ENCODE measurements at regions not wholly inside any gene's neighbourhood (a gene's known extent, or its start where the extent isn't known, plus 50 kb on each side); places are given as distances from the start of the nearest gene placed in this dataset.

DNA sequence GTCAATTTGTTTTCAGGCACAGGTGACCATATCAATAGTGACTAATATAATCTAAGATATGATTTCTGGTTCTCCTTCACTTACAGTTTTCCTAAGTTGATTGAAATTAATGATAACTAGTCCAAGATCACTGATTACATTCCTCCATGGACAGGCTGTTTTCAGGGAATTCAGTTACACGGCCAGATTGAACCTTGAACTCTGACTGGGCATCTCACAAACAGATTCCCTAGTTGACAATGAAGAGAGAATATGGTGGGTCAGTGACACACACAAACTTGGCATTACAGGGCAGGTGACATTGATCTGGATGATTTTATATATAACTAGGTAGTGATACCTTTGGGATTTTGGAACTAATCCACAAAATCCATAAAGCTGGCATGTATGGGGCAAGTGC is 110.2 kb upstream of the EGR2 start:
- DNase-seq (ENCODE audit: low read depth): no peak

DNA sequence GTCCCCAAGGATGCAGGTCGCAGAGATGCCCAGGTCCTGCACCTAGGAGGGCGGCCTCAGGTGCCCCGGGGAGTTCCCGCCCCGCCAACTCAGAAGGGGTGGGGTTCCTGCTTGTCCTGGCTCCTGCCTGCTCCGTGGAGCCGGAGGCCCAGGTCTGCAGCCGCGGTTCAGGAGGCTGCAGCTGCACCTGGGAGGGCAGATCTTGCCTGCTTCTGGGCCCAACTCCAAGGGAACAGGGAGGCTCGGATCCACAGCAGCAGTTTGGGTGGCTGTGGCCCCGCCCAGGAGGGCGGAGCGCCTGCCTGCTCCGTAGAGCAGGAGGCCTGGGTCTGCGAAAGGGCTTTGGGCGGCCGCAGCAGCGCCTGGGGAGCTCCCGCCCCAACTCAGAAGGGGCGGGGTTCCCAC is 108.2 kb upstream of the EGR2 start:
- no peak for DNase-seq (ENCODE audit: low read depth)

DNA sequence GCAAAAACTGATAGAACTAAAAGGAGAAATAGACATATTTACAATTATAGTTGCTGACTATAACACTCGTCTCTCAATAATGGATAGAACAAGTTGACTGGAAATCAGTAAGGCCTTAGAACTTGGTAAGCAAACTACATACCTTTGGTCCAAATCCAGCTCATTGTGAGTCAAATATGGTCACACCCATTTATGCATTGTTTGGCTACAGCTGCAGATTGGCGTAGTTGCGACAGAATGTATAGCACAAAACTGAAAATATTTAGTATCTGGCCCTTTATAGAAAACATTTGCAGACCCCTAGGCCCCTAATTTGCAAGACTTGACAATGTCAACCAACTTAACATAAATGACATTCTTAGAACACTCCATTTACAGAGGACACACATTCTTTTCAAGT is 103.6 kb upstream of the EGR2 start:
- DNase-seq (ENCODE audit: low read depth): no peak

DNA sequence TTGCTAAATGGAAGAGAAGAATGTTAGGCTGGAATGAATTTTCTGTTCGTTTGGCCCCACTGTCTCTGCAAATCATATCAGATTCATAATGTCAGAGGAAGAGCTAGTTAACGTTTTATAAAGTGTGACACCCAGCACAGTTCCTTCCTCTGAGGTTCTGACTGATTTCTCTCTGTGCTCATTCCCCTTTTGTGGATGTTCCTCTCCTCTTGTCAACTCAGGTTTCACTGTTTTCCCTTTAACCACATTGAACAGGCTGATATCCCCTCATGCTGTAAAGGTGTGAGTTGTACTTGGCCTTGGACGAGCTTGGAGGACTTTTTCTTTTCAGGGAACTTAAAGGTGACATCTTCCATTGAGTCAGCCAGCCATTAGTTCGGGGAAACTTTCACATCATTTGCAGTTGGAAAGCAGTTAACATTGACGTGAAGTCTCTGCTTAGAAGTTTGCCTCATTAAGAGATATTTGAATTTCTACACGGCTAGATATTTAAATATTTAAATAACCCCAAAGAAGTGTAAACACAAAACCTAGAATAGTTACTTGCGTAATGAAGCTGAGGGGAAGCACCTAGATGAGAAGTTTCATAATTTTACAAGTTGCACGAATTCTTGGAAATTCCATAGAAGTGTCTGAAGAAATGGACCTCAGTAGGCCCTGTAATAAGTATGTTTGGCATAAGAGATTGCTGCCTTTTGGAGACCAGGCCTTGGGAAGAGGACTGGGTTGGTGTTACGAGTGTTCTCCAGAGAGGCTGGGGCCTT is 101.5 kb upstream of the EGR2 start:
- DNase-seq (ENCODE audit: low read depth): no peak

DNA sequence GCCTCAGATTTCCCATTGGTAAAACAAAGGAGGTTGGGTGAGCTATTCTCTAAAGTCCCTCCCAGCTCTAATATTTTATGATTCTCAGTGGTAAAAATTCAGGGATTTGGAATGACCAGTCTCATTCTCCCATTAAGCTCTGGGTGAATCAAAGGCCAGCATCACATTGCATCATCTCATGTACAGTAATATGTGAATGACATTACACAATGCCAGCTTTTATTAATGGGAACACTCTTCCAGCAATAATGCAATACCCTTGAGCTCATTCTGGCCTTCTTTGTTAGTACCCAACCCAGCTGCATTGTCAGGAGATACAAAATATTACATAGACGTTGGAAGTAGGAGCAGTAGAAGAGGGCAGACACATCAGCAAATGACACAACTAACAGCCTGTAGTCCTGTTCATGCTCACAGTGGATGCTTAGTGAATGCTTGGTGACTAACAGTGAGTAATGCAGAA is 100.0 kb upstream of the EGR2 start:
- no peak for DNase-seq (ENCODE audit: low read depth)

DNA sequence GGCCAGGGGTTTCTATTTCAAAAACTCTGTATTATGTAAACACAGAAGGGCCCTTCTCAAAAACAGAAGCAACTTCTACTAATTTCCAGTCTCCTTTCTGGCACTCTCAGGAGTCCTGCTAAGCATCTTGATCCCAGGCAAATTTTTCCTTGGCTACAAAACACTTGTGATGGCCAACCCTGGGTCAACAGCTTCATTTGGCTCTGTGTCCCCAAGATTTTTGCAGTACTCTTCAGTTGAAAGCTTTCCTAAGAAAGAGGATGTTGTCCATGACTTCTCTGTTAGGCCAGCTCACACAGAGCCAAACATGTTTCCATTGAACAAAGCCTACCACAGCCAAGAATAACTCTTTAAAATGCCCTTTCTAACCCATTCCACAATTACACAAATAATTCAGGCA is 99.0 kb upstream of the EGR2 start:
- no peak for DNase-seq (ENCODE audit: low read depth)

DNA sequence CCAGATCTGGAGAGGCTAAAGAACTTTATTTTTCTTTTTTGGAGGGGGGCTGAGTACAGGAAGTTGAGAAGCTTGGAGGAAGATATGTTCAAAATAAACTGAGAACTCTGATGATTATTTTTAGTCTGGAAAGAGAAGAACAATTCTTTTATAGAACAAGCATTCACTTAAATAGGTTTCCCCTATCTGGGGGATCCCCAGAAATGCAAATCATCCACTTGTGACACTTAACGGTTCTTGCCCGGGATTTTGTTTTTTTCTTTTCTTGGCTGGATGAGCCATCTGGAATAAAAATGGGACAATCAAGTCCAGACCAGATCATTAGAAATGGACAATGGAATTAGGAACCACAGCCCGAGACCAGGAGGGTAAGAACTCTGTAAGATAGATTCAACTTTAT is 95.9 kb upstream of the EGR2 start:
- no peak for DNase-seq (ENCODE audit: low read depth)

DNA sequence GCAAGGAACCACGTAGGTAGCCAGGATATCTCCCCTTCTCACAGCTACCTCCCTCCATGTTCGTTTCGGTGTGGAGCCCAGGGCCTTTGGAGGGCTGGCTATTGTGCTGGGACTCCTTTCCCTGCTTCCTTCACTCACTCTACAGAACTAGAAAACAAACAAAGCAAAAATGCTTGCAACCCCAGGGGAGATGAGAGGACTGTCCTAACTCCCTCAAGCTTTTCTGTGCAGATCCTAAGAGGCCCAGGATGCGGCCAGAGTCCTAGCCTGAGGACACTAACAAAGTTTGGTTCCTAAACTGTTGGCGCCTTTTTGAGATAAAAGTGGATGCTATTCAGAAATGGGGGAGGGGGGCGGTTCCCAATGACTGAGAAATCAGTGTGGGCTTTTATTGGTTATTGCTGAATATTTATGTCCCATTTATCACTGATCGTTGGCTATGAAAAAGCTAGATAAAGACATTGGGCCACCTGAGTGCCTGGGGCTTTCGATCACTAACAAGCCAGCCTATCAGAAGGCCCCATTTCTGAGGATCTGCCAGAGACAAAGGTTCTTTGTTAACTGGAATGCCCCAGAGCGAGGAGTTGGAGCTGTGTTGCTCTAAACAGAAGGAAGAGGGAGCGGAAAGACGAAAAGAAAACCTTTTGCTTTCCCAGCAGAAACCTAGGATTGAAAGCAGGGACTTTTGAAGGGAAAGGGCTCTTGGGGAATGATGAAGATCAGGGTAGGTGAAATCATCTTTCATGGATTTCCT is 95.2 kb upstream of the EGR2 start:
- DNase-seq (ENCODE audit: low read depth): no peak

DNA sequence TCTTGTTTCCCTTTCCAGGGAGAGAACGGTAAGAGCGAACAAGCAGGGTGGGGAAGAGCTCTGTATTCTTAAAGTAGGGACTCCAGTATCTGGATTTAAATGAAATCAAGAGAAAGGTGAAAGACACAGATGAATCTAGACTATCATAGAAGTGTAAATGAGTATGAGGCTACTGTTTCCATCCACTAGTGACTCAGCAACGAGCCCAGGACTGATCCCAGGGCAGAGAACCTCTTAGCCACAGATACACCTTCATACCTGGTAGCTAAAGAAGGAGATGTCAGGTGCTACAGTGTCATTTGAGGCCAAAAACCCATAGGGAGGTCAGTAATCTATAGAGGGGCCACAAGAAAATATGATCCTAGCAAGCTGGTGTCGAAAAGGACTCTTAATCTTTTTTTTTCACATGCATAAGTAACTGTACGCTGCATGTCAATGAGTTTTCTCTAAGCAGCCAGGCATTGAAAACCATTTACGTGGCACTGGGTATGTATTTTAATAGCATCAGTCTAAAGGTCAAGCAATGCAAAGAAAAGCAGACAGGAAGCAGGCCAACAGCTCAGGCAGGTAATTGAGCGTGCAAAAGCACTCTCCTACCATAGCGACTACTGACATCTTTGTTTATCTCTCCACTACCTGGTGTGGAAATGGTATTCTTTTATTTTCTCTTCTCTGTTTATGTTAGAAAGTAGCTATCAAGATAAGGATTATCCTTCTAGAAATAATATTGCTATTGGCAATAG is 91.5 kb upstream of the EGR2 start:
- DNase-seq (ENCODE audit: low read depth): no peak

DNA sequence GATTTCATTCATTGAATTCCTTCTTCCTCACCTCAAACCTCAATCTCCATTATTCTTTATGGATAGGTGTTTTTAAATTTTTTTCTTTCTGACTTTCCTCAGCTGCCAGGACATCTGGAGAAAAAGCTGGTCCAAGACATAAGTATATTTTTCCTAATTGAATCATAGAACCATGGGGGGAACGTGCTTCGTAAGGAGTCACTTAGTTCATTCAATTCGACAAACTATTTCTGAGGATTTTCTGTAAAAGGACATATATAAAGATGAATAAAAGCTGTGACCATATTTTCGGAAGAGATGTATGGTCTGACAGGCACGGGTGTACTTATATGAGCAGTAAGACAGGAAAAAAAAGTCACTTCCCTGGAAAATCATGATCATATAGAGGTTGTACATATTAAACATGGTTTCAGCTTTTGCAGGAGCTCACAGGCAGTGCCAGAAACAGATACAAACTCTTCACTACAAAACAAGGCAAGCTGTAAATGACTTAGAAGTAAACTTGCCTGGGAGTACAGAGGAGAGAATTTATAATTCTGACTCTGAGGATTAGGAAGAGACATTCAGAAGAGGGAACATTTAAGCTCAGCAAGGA is 88.2 kb upstream of the EGR2 start:
- no peak for DNase-seq (ENCODE audit: low read depth)

DNA sequence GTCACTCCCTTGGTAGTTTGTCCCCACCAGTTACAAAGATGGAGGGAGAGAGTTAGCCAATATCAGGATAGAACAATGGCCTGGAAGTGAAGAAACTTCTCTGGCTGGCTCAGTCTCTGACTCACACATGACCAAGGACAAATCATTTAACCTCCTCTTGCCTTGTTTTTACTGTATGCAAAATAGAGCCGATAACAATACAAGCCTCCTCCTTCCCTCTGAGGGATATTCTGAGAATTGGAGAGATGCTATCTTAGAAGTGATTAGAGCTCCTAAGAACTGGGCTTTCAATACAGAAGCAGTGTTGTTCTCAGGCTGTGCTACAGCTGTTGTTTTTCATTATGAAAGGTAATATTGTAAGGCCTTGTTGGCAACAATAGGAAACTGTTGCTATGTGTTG is 87.7 kb upstream of the EGR2 start:
- no peak for DNase-seq (ENCODE audit: low read depth)

DNA sequence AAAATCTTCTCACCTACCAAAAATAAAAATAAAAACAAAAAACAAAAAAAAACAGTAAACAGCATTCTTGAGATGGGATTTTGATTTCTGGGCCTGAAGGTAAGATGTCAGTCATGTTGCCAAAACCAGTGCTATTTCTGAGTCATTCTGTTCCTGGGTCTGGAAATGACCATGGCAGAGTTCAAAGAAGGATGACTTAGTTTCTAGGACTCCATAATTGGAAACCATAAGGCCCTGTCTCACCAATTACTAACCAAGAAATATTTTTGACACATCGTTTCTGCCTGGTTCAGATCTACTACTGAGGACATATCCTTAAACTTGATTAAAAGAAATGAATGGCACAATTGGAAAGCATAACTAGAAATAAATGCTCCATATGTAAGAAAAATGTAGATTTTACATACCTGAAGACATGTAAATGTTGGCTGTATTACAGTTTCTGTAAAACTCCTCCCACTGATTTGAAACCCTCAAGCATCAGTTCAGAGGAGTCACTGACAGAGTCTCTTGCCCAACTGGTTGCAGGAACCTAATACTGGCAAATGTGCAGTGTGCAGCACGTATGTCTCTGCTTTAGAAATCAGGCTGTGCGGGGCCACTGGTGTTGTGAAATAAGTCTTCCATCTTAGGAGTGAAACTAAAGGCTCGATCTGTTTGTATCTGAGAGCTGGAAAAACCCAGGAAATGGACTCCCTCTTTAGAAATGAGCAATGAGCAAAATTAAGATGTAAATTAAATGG is 84.8 kb upstream of the EGR2 start:
- no peak for DNase-seq (ENCODE audit: low read depth)

DNA sequence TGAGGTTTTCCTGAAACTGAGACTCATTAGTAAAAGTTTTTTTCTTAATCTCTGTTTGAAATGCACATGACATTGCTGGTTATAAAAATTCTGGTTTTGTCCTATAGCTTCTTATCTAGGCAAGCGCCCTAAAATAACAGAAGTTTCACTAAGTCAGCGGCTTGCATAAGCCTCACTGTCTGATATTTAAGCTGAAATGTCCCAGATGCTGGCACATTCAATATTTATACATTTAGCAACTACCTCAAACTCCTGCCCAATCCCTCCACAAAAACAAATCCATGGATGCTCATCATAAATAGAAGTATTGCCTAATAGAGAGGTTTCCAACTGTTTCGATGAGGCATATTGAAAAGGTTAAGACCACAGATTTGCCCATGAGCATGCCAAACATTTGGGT is 83.1 kb upstream of the EGR2 start:
- DNase-seq (ENCODE audit: low read depth): no peak

DNA sequence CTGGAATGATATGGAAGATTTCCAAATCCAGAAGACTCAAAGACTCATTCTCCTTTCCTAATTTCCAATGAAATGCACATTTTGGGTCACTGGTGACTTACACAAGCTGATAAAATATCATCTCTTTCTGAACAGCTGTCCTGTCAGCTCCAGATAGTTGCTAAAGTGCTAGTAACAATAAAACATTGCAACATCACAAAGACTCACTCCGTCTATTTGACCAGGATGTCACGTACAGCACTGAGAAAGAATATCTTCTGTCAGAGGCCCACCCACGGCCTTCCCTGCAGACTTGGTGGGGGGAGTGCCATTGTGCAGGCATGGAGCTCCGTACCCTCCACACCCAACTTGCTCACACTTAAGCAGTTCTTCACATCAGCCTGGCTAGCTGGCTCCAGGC is 78.9 kb upstream of the EGR2 start:
- DNase-seq (ENCODE audit: low read depth): no peak

DNA sequence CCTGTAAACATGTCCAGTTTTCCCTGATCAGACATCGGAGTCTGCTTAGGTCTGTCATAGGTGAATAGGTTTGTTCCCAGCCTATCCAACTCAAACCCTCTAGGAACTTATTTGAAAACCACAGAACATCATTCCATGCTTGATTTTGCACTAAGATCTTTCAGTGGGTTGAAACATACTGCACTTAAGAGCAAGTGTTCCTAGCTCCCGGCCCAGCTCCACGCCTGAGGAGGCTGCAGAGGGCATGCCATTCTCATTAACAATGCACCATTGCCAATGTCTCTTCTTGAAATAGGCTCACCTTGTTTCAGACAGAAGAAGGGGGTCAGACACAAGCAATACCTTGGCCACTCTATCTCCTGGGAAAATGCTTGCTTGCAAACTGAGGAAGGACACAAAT is 78.0 kb upstream of the EGR2 start:
- no peak for DNase-seq (ENCODE audit: low read depth)

DNA sequence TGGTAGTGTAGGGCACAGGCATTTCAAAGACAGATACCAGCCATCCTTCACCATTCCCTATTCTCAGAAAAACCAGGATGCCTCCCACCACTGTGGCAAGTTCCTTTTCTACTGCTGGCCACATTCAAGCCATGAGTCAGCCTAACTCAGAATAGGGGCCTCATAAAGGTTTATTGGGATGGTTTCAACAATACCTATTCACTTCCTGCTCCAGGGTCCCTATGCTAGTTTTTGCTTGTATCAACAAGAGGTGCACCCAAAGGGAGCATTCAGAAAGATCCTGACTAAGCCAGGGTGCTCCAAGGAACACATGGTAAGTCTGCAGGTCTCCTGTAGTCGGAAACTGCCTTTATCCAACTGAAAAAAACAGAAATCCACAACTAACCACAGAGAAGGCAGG is 76.9 kb upstream of the EGR2 start:
- no peak for DNase-seq (ENCODE audit: low read depth)

DNA sequence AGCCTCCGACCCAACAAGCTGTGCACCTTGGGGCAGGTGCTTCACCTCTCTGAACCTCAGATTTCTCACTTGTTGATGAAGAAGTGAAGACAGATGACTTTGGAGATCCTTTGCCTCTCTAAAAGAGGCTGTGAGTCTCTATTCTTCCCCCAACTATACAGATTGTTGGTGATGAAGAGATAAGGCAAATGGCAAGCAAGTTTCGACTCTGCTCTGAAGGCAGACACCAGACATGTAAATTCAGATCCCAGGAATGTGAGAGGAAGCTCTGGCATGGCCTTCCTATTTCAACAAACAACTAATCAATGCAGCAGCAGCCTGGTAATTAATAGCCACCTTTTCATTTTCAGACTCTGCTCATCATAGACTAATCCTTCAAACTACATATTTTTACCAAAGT is 74.2 kb upstream of the EGR2 start:
- DNase-seq (ENCODE audit: low read depth): no peak

DNA sequence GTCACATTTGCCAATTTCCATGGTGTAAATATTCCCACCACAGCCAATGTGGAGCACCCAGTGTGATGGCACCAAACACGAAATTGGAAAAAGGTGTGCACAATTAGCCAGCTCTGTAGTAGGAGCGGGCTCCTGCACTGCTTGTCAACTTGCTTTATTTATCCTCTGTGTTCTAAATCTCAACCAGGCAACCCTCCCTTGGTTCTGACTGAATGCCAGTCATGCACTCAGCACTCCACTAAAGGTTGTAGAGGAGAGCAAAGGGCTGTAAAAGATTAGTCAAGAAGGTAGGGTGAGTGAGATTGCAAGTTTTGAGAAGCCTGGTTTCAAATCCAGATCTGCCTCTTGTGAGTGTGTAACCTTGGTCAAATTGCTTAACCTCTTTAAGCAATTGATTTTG is 71.5 kb upstream of the EGR2 start:
- DNase-seq (ENCODE audit: low read depth): no peak

DNA sequence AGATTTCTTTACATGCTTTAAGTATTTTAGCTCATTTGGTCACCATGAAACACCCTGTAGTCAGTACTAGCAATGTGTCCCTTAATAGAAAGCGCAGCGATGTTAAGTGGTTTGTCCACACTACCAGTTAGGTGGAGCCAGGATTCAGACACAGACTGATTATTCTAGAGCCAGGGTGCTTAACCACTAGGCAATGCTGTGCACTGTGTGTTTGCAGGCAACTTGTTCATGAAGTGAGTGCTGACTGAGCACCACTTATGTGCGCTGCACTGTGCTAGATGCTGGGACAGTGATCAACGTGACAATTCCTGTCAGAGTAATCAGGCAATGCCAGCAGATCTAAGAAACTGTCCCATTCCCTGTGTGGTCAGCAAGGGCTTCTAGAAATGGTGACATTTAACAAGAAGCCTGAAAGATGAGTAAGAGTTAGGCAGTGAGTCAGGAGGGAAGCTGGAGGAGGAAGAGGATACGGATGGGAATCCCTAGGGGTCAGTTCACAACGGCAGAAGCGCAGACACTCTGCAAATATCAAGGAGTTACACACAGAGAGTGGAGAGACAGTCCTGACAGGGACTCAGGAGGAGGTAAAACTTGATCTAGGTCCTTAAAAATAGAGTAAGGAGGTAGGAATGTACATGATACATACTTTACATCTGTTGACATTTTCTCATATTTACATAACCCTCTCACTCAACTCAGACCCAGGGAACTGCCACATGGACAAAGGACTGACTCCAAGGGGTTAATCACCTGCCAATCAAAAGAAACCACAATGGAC is 69.7 kb upstream of the EGR2 start:
- DNase-seq (ENCODE audit: low read depth): no peak

DNA sequence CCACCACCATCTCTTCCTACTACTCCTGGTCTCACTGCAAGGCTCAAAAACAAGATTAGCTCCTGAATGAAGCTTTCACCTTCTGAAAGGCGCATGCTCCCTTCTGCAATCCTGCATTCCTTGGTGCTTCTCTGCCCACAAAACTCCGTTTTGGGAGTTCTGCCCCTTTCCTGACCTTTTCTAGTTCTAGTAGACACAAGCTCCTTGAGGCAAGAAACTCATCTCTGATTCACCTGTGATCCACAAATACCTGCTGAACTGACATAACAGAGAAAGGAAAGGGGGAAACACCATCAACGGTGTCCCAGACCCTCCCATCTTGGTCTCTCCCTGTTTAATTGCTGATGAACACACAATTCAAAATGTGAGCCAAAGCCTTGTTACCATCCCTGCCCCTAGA is 64.0 kb upstream of the EGR2 start:
- DNase-seq (ENCODE audit: low read depth): no peak

DNA sequence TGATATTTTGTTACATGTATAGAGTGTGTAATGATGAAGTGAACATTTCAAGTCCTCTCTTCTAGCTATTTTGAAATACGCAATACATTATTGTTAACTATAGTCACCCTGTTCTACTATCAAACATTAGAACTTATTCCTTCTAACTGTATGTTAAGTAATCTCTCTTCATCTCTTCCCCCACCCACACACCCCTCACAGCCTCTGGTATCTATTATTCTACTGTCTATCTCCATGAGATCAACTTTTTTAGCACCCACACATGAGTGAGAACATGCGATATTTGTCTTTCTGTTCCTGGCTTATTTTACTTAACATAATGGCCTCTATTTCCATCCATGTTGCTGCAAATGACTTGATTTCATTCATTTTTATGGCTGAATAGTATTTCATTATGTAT is 57.7 kb upstream of the EGR2 start:
- peak; percentile 22 for DNase-seq (ENCODE audit: low read depth)
